ENCODE measurements at regions not wholly inside any gene's neighbourhood (a gene's known extent, or its start where the extent isn't known, plus 50 kb on each side); places are given as distances from the start of the nearest gene placed in this dataset.

- no peak for TF ChIP-seq CTCF (IDR thresholded peaks at IDR 0.05)
- no peak overlapping the region for H3K4me3 Mint-ChIP-seq (ENCODE audit: unreplicated experiment)
- no peaks in the 10 kb centered on the region for H3K27me3 Mint-ChIP-seq (ENCODE audit: low read depth)
- H3K9me3 Mint-ChIP-seq (ENCODE audit: low read depth) = peaks cover 11% of the 10 kb centered on the region
- no peak for DNase-seq (ENCODE audit: low spot score)
- H3K4me1 Mint-ChIP-seq (ENCODE audit: low read depth) = peaks cover 3% of the 10 kb centered on the region
- H3K27ac Mint-ChIP-seq (ENCODE audit: unreplicated experiment) = no peak overlapping the region
- no peaks in the 10 kb centered on the region for H3K36me3 Mint-ChIP-seq (ENCODE audit: low read depth)
Observed at GRCh38 chr5:118459490-118459889, 528.9 kb downstream of the DTWD2 start.

- DNase-seq (ENCODE audit: low spot score) = no peak
- no peak overlapping the region for H3K4me3 Mint-ChIP-seq (ENCODE audit: unreplicated experiment)
- H3K9me3 Mint-ChIP-seq (ENCODE audit: low read depth) = peaks cover 17% of the 10 kb centered on the region
- H3K36me3 Mint-ChIP-seq (ENCODE audit: low read depth) = peaks cover 2% of the 10 kb centered on the region
- H3K4me1 Mint-ChIP-seq (ENCODE audit: low read depth) = no peaks in the 10 kb centered on the region
- no peaks in the 10 kb centered on the region for H3K27me3 Mint-ChIP-seq (ENCODE audit: low read depth)
- TF ChIP-seq CTCF (IDR thresholded peaks at IDR 0.05) = no peak
- no peak overlapping the region for H3K27ac Mint-ChIP-seq (ENCODE audit: unreplicated experiment)
Observed at GRCh38 chr5:118456085-118456484, 532.3 kb downstream of the DTWD2 start.

GRCh38 chr5:118451697-118452247, 536.6 kb downstream of the DTWD2 start:
- Mint-ChIP-seq H3K4me1 (ENCODE audit: low read depth) (no peaks in the 10 kb centered on the region), H3K27me3 (ENCODE audit: low read depth) (no peaks in the 10 kb centered on the region), H3K9me3 (ENCODE audit: low read depth) (peaks cover 17% of the 10 kb centered on the region), H3K36me3 (ENCODE audit: low read depth) (peaks cover 2% of the 10 kb centered on the region), H3K4me3 (ENCODE audit: unreplicated experiment) (no peak overlapping the region), H3K27ac (ENCODE audit: unreplicated experiment) (no peak overlapping the region)
- no peak for DNase-seq (ENCODE audit: low spot score)
- no peak for TF ChIP-seq CTCF (IDR thresholded peaks at IDR 0.05)

- Mint-ChIP-seq H3K4me1 (ENCODE audit: low read depth) (peaks cover 6% of the 10 kb centered on the region), H3K4me3 (ENCODE audit: unreplicated experiment) (no peak overlapping the region), H3K9me3 (ENCODE audit: low read depth) (peaks cover 11% of the 10 kb centered on the region), H3K27ac (ENCODE audit: unreplicated experiment) (no peak overlapping the region), H3K36me3 (ENCODE audit: low read depth) (peaks cover 2% of the 10 kb centered on the region), H3K27me3 (ENCODE audit: low read depth) (no peaks in the 10 kb centered on the region)
- no peak for TF ChIP-seq CTCF (IDR thresholded peaks at IDR 0.05)
- DNase-seq (ENCODE audit: low spot score) = no peak
Observed at GRCh38 chr5:118450554-118451332, 537.6 kb downstream of the DTWD2 start.

GRCh38 chr5:118447350-118447749, 541.0 kb downstream of the DTWD2 start:
- Mint-ChIP-seq H3K36me3 (ENCODE audit: low read depth) (peaks cover 2% of the 10 kb centered on the region), H3K4me3 (ENCODE audit: unreplicated experiment) (no peak overlapping the region), H3K27me3 (ENCODE audit: low read depth) (no peaks in the 10 kb centered on the region), H3K4me1 (ENCODE audit: low read depth) (peaks cover 17% of the 10 kb centered on the region), H3K9me3 (ENCODE audit: low read depth) (peaks cover 12% of the 10 kb centered on the region), H3K27ac (ENCODE audit: unreplicated experiment) (no peak overlapping the region)
- TF ChIP-seq CTCF (IDR thresholded peaks at IDR 0.05) = no peak
- no peak for DNase-seq (ENCODE audit: low spot score)
